GM13976 (cell line): ENCODE measurements at regions not wholly inside any gene's neighbourhood (a gene's known extent, or its start where the extent isn't known, plus 50 kb on each side); places are given as distances from the start of the nearest gene placed in this dataset.
"Not testable (repeated sequence)": the region's sequence is repeated elsewhere in the genome, so short reads cannot be mapped to it uniquely, and the experiment has no call there.

Experiments used
- DNase-seq: peaks from one replicate; pipeline ENCODE4 v3.0.0; 2012; ENCODE audit warnings: low spot score
- in situ Hi-C: fragments of 300-500 bp; cut with MboI; formaldehyde crosslinking; loops from one replicate; pipeline ENCODE4 v1.12.0; 2022; ENCODE audit warnings: low sequenced_read_pairs, mixed read lengths, inconsistent platforms; ENCODE audit not compliant: unreplicated experiment
- TF ChIP-seq, protein P1 (sequence below): IDR thresholded peaks from 2 replicates; pipeline ENCODE4 v1.5.1; 2012; ENCODE audit warnings: borderline replicate concordance, mild to moderate bottlenecking; ENCODE audit not compliant: insufficient read depth; ENCODE audit errors: extremely low read depth, missing control alignments, control extremely low read depth

DNA sequence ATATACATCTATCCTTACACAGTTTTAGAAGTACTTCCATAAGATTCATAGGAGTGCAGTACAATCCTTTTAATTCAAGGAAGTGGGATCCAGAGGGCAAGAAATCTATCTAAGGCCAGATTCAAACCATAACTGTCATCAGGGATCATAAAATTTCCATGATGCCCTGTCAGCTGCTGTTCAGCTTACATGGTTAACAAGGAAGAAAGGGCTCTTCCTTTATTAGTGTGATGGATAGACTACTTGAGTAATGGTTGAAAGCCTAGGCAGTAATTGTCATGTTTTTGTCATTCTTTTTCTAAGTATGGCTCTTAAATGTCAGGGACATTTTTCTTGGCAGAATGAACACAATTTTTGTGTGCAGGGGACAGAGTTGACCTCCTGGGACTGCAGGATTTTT, 159.8 kb upstream of the CXCL13 start:
- in situ Hi-C loops: no loop called here
- TF ChIP-seq, protein P1, sequence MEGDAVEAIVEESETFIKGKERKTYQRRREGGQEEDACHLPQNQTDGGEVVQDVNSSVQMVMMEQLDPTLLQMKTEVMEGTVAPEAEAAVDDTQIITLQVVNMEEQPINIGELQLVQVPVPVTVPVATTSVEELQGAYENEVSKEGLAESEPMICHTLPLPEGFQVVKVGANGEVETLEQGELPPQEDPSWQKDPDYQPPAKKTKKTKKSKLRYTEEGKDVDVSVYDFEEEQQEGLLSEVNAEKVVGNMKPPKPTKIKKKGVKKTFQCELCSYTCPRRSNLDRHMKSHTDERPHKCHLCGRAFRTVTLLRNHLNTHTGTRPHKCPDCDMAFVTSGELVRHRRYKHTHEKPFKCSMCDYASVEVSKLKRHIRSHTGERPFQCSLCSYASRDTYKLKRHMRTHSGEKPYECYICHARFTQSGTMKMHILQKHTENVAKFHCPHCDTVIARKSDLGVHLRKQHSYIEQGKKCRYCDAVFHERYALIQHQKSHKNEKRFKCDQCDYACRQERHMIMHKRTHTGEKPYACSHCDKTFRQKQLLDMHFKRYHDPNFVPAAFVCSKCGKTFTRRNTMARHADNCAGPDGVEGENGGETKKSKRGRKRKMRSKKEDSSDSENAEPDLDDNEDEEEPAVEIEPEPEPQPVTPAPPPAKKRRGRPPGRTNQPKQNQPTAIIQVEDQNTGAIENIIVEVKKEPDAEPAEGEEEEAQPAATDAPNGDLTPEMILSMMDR: no peak
- DNase-seq: no peak

DNA sequence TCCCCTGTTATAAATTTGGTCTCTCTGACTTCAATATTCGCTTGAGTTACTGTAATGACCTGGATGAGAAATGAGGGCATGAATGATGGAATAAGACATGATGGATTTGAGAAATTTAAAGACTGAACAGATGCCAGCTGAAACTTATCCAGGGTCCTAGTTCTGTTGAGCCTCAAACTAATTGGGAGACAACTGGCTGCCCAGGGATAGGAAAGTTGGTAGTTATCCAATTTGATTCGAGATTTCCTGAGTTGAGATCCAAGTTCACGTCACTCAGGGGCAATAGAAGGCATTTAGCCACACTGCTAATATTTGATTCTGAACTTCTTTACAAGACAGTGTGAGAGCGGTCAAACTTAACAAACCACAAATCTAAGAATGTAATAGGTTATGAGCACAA, 159.0 kb upstream of the CXCL13 start:
- no peak for DNase-seq
- TF ChIP-seq, protein P1: no peak
- in situ Hi-C loops: no loop called here

DNA sequence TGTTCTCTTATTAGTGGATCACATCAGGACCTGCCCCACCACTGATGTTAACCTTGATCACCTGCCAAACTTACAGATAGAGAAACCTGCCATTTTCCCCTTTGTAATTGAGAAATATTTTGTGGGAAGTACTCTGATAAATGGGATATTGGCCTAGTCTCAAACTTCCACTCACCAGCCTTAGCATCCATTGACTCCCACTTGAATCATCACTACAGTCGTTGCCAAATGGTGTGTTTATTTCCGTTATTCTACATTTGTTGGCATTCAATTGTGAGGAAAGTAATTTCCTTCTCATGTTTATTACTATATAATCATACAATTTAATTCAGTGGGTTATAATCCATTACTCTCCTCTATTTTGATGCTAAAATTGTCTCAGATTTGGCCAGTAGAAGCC, 156.4 kb upstream of the CXCL13 start:
- in situ Hi-C loops: no loop called here
- TF ChIP-seq, protein P1: no peak
- DNase-seq: no peak

DNA sequence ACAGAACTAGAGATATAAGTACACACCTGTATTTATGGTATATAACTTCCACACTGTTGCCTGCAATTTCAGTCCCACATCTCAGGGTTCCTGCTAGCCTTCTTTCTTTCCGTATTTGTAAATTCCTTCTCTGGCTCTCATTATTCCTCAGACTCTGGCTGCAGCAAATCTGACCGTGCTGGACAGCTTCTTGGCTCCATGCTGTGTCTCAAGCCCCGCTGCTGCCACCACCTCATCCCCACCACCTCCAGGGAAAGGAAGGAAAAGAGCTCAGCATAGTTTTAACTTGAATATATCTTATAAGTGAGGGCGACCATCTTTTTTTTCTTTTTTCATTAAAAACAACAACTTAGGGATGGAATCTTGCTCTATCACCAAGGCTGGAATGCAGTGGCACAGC, 155.6 kb upstream of the CXCL13 start:
- no peak for DNase-seq
- in situ Hi-C loops: loop anchor here (10.0 kb wide), 1 partner anchor 155 kb away; the partner anchor contains the start of gene CXCL13
- TF ChIP-seq, protein P1: no peak

DNA sequence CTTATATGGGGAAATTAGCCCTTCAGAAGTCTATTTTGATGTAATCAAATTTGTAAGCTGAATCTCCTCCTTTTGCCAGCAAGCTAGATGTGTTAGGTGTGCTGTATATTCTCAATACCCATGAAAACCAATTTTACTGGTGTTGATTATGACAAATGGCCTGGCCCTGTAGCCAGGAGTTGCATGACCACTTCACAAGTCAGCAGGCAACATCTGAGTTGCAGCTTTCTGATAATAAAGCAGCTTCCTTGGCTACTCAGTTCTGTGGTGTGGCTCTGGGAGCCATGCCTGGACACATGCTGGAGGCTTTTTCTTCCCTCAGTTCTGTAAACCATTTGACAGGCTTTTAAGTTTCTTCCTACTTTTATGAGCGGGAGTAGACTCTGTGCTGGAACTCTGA, 154.1 kb upstream of the CXCL13 start:
- TF ChIP-seq, protein P1: no peak
- DNase-seq: no peak
- in situ Hi-C loops: loop anchor here (10.0 kb wide), 1 partner anchor 153 kb away; the partner anchor contains the start of gene CXCL13

DNA sequence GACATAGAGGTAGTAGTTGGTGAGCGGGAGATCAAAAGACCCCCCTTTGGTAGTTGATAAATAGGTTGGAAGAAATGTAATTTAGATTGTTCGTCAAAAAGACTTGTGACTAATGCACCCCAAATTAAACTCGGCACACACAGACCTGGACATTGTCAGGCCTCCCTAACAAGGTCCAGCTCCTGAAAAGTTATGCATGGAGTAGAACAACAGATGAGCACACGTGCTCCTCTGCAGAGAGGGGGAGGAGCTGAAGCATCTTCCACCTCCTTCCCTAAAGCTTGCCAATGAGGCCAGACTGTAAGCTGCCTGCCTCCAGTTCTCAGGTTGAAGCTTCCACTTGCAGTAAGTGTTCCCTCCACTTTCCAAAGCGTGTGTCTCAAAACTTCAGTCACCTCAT, 153.5 kb upstream of the CXCL13 start:
- in situ Hi-C loops: loop anchor here (10.0 kb wide), 1 partner anchor 153 kb away; the partner anchor contains the start of gene CXCL13
- DNase-seq: not testable (repeated sequence)

DNA sequence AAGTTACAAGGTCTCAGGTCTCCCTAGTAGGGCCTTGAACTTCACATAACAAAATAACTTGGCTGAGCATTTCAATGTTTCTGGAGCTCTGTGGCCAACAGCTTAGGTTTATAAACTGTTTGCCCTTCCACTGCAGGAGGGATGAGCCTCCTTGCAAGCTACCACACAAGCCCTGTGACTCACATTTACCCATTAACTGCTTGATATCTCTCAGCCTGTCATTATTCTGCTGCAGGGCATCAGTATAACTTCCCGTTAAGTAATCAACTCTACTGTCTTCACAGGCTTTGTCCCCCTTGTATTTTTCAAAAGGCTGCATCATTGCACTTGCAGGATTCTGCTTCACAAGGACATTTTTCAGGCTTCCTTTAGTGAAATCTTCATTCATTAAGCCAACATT, 151.7 kb upstream of the CXCL13 start:
- TF ChIP-seq, protein P1: no peak
- in situ Hi-C loops: loop anchor here (10.0 kb wide), 1 partner anchor 151 kb away; the partner anchor contains the start of gene CXCL13
- no peak for DNase-seq
